ENCODE measurements at regions not wholly inside any gene's neighbourhood (a gene's known extent, or its start where the extent isn't known, plus 50 kb on each side); places are given as distances from the start of the nearest gene placed in this dataset.

DNA sequence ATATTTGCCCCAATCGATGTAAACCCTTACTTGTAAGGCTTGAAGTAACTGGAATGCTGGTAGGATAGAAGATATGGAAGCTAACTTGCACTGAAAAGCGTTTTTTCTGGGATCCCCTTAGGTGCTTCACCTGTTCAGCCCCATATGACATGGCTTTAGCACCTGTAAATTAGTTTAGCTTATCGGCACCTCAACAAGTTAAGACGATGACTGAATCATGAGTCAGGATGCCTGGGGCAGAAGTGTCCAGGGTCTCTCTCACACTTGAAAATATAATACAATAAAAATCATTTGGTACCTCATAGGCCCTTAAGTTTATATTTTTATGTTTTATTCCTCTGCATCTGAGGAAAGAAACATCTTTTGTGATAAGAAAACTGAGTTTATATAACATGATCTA lies 409.2 kb upstream of the LRRC4C start:
- DNase-seq: no peak

DNA sequence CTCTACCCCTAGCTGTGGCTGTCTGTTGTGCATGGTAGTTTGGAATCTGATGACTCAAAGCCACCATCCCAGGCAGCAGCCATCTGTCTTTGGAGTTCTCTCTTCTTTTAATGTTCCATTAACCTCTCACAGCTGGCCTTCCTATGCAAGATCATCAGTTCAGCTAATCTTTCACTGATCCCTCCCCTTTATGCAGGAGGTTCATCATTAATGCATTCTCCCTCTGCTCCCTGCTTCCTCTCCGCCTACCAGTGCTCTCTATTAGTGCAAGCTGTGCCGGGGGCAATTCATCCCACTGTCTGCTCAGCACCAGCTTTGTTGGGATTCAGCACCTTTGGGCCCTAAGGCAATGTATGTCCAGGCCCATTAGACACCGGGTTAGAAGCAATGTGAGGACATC lies 413.0 kb upstream of the LRRC4C start:
- DNase-seq: no peak

DNA sequence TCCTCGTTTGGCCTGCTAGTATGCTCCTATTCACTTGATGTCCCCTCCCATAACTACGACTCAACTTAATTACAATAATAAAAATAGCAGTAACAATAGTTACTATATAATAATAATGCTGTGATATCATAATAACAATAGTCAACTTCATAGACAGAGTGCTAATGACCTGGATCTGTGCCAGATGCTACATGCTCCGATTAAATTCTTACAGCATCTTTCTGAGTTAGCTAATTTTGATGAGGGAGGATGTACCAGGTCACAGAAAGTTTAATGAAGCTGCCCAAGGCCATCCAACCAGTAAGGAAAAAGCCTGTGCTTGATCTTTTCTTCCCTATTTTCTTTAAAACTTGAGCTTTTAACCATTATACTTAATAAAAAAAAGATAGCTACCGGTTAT lies 413.4 kb upstream of the LRRC4C start:
- DNase-seq: no peak

DNA sequence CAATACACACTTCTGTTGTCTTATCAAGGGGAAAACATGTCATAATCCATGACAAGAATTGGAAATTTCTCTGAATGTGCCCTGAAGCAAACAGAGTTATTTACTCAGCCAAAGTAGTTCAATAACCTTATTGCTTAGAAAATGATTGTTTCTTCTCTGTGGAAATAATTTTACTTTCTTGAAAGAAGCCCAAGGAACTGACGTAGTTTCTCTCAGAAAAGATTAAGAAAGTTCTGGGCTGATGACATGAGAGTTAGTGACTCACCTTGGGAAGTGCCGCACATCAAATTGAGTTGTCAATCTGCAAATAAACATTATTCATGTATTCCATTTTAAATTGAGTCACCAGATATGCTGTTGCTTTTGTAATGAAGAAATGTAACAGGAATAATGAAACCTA lies 418.6 kb upstream of the LRRC4C start:
- no peak for DNase-seq

DNA sequence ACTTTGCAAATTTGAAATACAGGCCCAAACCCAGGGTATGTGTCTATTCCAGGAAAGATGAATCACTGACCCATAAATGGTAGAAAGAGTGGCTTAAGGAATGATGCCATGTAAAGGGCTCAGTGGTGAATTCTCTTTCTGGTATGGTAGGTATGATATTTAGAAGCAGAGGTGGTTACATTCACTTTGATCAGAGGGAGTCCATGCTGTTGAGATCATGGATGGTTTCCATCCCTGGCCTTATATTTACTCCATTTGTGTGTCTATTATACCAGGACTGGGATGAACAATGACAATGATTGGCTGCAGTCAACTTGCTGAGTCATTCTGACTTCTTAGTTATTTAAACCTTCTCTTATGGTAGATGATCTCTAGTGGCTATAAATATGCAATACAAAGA lies 419.8 kb upstream of the LRRC4C start:
- no peak for DNase-seq

DNA sequence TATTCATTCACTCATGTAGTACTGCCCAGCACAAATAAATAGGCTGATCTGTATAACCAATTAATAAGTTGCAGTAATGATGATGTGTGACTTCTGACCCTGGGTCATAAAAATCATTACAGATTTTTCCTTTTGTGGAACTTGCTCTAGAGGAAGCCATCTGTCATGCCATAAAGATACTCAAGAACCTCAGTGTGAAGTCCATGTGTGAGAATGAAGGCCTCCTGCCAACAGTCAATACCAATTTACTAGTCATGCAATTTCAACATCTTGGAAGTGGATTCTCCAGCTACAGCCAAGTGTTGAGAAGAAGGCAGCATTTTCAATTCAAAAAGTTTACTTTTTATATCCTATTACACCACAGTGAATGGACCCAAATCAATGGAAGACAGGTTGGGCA lies 435.6 kb upstream of the LRRC4C start:
- DNase-seq: no peak

DNA sequence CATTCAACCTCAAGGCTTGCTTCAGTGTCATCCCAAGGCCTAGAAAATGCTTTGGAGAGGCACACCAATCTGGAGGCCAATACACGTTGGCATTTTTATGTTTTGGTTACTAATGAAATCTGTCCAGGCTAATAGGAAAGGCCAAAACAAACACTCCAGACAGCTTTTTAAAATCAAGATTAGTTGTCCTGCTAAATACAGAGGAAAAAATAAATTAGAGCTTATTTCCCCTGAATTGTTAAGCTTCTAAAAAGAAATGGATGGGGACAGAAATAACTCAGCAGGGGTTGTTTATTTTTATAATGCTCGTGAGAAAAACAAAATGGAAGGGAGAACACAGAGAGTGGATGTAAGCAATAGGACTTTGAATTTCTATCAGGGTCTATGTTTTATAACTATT lies 438.5 kb upstream of the LRRC4C start:
- no peak for DNase-seq

DNA sequence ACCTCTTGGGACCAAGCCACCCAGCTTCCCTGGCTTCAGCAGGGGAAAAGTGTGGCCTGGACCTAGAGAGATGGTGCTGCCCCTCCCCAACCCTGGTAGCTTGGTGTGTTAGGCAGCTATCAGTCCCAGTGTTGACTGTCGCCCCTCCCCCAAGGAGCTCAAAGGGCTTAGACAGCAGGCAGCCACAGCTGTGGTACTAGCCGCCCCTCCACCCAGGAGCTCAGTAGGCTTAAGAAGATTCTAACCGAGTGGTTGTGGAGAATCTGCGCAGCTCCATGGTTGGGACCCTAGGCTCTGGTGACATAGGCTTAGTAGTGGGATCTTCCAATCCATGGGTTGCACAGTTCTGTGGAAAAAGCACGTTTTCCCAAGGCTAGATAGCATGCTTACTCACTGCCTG lies 458.4 kb upstream of the LRRC4C start:
- no peak for DNase-seq

DNA sequence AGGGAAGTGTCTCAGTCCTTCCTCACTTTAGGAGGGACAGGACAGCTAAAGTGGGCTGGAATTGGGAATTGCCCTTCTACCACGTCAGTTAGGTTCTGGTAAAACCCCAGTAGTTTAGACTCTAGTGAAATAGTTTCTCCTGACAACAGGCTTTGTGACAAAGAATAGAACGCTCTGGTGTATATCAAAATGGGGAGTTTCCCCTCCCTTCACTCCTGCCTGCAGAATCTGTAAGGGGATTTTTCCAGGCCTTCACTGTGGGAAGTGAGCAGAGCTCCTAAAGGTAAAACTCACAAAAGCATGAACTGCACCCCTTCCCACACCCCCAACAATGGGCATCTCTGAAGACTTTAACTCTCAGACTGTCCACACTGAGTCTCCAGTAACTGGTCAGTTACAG lies 460.9 kb upstream of the LRRC4C start:
- no peak for DNase-seq

DNA sequence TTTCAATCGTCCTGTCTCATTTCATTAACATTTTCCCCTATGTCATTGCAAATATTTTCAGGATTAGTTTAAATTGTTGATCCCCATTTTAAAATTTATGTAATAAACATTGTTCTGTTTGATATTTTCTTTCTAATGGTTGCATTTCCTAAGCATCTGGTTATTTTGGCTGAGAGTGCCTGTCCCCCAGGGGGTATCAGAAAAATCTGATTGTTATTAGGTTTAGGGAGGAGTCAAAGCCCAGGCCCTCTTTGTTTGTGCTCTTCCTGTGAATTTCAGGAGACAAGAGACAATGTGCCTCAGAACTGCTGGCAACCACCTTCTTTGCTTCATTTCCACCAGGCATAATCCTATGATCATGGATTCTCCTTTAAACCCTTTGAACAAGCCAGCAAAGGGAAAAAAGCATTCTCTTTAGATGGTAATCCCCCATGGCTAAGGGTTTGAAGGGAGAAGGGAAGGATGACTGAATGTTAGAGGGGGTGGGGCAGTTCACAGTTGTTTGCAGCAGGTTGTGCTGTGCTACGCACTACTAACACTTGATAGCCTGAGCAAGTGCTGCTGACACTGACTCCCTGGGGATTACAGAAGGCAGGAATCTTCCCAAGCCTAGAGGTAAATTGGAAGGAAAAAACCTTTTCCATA lies 462.4 kb upstream of the LRRC4C start:
- DNase-seq: no peak

DNA sequence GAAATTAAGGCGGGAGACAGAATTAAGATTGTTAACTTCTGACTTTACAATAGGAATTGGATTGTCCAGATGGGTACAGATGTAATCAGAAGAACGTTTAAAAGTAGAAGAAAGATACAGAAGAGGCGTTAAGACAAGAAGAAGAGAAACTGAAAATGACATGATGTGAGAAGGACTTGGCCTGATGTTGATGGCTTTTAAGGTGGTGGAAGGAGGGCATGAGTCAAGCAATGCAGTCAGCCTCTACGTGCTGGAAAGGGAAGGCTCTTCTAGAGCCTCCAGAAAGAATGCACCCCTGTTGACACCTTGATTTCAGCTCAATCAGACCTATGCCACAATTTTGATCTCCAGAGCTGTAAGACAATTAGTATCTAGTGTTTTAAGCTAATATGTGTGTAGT lies 466.9 kb upstream of the LRRC4C start:
- no peak for DNase-seq

DNA sequence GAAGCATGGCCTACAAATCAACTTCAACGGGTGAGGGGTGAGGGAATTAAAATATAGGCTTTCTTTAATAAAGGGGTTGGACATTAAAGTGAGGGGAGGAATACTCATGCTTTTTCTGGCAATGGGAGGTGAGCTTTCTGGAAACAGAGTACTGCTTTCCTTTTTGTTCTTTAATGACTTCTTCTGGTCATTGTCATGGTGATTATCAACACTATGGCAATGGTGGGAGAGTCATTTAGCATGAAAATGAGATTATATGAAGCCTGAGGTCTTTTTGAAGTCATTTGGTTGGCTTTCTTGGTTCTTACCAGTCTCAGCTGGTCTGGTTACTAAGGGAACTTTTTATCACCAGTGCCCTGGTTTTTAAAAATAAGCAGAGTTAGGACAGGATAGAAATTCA lies 475.8 kb upstream of the LRRC4C start:
- no peak for DNase-seq

DNA sequence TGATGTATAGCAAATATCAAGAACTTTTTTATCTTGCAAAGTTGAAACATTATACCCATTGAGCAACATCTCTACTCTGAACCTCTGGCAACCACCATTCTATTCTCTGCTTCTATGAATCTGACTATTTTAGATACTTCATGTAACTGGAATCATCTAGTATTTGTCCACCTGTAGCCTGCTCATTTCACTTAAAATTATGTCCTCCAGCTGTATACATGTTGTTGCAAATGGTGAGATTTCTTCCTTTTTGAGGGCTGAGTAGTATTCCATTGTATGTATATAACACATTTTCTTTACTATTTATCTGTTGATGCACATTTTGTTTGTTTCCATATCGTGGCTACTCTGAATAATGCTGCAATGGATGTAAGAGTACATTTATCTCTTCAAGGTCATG lies 476.3 kb upstream of the LRRC4C start:
- DNase-seq: no peak

DNA sequence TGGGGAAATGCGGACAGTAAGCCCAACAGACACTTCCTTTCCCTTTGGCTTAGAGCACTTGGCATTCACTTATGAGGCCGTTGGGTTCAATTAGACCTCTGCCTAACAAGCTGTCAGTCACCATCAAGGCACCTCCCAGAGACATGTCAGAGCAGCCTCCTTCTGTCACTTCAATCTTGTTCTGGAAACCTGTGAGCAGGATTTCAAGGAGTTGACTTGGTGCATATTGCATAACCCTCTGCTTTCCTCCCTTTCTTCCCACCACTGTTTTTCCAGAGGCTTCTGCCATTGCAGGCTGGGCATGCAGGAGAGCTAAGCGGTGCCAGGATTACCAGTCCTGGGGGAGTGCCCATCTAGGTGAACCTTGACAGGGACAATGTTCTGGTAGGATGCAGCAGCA lies 484.2 kb upstream of the LRRC4C start:
- no peak for DNase-seq

DNA sequence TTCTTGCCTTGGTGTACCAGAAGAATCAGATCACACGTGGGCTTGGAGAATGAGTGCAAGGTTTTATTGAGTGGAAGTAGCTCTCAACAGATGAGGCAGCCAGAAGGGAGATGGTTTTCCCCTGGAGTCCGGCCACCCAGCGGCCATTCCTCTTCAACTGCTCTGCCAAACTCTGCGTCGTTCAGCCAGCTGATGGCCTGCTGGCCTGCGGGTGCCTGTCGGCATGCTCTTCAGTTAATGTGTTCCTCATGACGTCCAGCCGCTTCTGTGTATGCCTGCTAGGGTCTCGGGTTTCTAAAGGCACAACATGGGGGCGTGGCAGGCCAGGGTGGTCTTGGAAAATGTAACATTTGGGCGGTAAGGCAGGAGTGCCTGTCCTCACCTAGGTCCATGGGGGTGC lies 487.9 kb upstream of the LRRC4C start:
- DNase-seq: no peak

DNA sequence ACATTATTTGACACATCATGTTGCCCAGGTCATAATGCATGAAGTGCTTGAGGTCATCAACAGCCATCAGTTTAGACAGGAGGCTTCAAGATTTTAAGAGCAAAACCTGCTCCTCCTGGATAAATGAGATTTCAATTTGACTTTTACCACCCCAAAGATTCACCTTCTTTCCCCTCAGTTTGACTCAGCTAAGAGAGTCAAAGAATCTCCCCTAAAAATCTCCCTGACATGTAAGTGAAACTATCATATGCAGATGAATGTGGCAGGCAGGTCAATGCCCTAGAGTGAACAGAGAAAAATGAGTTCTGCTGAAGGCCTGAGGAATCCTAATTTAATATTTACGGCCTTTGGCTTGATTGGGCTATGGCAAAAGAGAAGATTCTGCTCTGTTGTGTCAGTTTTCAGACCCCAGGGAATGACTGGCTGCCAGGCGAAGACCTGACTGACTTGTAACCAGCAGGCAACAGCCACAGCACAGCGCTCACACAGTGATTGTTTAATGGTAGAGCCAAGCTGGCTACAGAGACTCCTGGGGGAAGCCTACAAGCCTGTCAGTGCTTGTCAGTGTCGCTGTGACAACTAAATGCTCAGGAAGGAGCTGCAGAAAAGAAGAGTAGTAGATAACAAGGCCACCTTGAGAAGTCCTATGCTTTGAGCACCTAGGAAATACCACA lies 491.2 kb upstream of the LRRC4C start:
- DNase-seq: no peak

DNA sequence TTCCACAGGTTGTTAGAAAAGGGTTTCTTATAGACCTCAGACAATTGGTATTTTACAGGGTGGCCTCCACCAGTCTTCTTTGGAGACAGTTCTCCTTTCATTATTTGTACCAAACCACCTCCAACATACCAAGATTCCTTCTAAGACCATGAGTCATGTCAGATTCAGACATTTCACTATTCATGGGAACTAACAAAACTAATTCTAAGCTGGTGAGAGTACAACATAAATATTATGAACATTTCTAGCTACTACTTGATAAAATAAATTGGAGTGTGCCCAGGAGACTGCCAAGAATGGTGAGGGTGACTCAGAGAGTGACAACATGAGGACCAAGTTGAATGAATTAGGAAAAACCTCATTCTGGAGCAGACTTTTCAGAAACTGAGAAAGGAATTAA lies 494.6 kb upstream of the LRRC4C start:
- DNase-seq: no peak

DNA sequence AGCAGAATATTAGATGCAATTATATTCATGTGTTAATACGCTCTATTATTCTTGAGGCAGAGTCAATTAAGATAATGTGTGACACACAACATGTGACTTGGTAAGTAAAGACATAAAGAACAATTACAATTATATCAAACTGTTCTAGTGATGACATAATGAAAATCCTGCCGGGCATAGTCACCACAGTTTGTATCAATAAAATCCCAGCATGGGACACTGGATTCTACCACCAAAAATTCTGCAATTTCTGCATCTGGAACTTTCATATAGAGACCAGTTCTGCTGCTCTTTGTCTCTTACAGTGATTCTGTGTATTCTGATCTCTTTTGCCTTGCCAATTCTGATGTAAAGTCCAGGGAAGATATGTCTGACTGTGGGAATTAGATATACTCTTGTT lies 495.6 kb upstream of the LRRC4C start:
- DNase-seq: no peak

DNA sequence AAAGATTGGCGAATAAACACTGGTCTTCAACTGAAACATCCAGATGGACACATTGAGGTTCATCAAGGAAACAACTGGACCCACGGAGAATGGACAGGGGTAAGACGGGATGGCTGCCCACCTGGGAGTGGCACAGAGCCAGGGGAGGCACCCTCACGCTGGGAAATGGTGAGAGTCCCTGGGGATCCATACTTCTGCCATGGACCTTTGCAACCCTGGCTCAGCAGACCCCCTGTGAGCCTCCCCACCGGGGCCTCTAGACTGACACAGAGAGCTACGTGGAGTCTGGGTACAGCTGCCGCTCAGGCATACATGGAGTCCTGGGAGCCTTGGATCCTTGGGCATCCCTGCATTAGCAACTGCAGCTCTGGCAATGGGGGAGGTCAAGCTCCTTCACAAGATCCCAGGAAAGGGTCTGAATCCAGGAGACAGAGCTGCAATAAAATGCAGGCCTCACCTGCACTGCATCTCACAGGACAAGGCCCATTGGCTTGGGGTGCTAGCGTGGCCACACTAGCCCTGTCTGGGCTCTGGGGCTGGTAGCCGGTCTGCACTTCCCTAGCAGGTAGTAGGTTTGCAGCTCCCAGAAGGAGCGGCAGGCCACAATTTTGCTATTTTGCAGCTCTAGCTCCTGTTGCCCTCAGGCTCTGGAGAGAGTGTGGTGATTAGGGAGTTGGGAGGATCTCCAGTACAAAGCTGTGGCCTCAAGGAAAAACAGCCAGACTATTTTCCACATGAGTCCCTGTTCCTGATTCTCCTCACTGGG lies 496.4 kb upstream of the LRRC4C start:
- no peak for DNase-seq

DNA sequence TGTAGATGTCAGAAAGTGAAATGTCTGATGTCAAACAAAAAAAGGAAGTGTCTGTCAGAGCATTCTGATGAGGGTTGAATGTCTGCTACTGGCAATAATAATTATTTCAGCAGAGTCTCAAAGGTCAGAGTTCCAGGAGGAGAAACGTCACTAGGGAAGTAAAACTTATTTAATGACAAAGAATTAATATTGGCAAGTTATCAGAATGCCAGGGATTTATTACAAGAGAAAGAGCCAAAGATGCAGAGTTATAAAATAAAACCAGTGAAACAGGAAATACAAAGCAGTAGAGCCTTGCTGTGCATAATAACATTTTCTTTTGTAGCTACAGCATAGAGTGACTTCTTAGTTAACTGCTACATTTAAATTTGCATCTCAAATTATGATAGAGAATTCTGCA lies 504.0 kb upstream of the LRRC4C start:
- DNase-seq: no peak

DNA sequence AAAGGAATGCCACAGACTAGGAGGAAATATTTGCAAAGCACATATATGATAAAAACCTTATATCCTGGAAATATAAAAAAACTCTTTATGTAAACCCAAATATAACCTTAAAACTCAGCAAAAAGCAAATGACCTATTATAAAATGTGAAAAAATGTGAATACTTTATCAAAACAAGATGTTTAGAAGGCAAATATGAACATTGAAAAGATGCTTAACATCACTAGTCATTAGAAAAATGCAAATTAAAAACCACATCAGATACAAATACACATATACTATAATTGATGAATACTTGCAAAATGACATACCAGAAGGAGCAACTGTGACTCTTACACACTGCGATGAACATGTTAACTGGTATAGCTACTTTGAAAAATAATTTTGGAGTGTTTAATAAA lies 511.2 kb upstream of the LRRC4C start:
- no peak for DNase-seq

DNA sequence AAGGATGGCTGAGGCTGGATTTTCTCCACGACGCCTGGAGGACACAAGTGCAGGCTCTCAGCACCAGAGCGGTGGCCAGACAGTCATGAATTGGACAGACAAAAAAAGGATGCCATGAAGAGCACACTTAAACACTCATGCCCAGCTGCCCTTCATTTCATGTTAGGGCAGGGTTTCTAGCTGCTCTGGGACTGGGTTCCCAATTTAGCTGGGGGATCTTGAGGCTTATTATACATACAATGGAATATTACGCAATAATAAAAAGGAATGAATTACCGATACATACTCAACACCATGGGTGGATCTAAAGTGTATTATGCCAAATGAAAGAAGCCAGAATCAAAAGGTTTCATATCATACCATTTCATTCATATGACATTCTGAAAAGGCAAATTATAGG lies 512.1 kb upstream of the LRRC4C start:
- no peak for DNase-seq

DNA sequence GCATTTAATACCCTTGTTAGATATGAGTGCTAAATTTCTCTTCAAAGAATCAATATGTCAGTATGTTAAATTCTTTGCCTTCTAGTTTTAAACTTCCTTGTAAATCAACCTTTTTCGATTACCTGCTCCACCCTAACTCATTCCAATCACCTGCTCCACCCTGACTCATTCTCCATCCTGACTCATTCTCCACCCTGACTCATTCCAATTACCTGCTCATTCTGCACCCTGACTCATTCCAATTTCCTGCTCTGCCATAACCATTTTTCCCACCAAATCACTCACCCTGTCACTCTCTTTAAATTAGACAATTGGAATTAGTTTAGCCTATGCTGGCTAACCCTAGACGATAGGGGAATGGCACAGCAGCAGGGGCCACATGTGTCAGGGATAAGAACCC lies 519.5 kb upstream of the LRRC4C start:
- DNase-seq: no peak

DNA sequence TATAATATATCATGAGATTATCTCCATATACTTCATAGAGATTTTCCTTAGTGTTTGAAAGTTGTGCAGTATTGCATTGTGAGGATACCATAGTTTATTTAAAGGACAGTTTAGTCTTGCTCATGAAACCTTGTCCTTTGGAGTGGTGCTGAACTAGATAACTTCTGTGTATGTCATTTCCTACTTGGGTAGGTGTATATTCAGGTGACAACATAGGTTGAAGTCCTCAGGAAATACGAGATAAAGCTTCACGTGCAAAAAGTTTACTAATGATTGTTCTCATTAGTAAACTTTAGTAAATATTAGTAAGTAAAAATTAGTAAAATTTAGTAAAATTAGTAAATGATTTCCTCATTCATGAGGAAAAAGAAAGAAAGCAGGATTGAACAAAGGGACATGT lies 521.3 kb upstream of the LRRC4C start:
- no peak for DNase-seq

DNA sequence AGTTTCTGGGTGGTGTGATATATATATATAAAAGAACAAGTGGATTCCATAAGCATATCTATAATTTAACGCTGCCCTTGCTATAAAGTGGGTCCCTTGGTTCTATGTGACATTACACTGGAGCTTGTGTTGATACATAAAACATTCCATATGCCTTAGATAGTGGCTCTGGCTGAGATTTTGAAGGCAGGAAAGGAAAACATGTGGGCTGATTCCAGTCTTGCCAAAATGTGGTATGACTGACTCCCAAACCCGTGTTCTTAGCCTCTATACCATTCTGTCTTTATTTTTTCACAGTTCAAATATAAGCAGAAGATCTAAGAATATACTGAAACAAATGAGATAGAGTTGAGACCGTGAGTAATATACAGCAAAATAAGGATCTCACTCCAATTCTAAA lies 522.8 kb upstream of the LRRC4C start:
- no peak for DNase-seq

Measured in SW 1271 (cell line).